Bronchial epithelial cell (primary cell): ENCODE measurements at regions not wholly inside any gene's neighbourhood (a gene's known extent, or its start where the extent isn't known, plus 50 kb on each side); places are given as distances from the start of the nearest gene placed in this dataset.

Experiments used
- DNase-seq: peaks from one replicate; pipeline ENCODE4 v3.0.0-alpha.2; 2010; ENCODE audit warnings: low read depth
- FAIRE-seq: peaks from 2 replicates; lab custom pipeline; 2011; peaks lifted over from hg19 to GRCh38; lab: Jason Lieb, UNC
- H3K27me3 ChIP-seq: 2 replicates; pipeline ENCODE4 v1.5.1; 2011; ENCODE audit warnings: low read length; ENCODE audit not compliant: control insufficient read depth, insufficient read depth
- H3K36me3 ChIP-seq: 2 replicates; pipeline ENCODE4 v1.5.1; 2011; ENCODE audit warnings: low read length; ENCODE audit not compliant: control insufficient read depth, insufficient read depth
- H3K4me3 ChIP-seq: 2 replicates; pipeline ENCODE4 v1.5.1; 2011; ENCODE audit warnings: mild to moderate bottlenecking, low read depth, low read length, control low read depth
- CTCF ChIP-seq: IDR thresholded peaks from 2 replicates; pipeline ENCODE4 v1.5.1; 2011; ENCODE audit warnings: mild to moderate bottlenecking, moderate library complexity, low read length, control low read depth, inconsistent platforms; ENCODE audit not compliant: insufficient read depth, severe bottlenecking

- Histone ChIP-seq H3K4me3 (no peak overlapping the region), H3K36me3 (no peaks in the 10 kb centered on the region), H3K27me3 (peaks cover 2% of the 10 kb centered on the region)
- TF ChIP-seq CTCF, result no peak
- DNase-seq (no peak), FAIRE-seq (no peak)
These were observed 156.3 kb downstream of the PTPN11 start for GRCh38 chr12:112574896-112575558.

- DNase-seq (no peak), FAIRE-seq (no peak)
- H3K27me3 ChIP-seq, result peaks cover 2% of the 10 kb centered on the region
- no peak overlapping the region for H3K4me3 ChIP-seq
- no peak for TF ChIP-seq CTCF
- H3K36me3 ChIP-seq, result no peaks in the 10 kb centered on the region
These were observed 156.9 kb downstream of the PTPN11 start for GRCh38 chr12:112575559-112576067.

GRCh38 chr12:112577473-112578329 lies 159.0 kb downstream of the PTPN11 start:
- TF ChIP-seq CTCF, result no peak
- Histone ChIP-seq H3K4me3 (no peak overlapping the region), H3K27me3 (peaks cover 2% of the 10 kb centered on the region), H3K36me3 (no peaks in the 10 kb centered on the region)
- no peak for DNase-seq
- no peak for FAIRE-seq

- DNase-seq, result no peak
- H3K4me3 ChIP-seq, result no peak overlapping the region
- no peaks in the 10 kb centered on the region for H3K27me3 ChIP-seq
- FAIRE-seq, result no peak
- H3K36me3 ChIP-seq, result no peaks in the 10 kb centered on the region
- TF ChIP-seq CTCF, result no peak
These were observed 165.5 kb downstream of the PTPN11 start for GRCh38 chr12:112584266-112584722.

- Histone ChIP-seq H3K36me3 (no peaks in the 10 kb centered on the region), H3K4me3 (no peak overlapping the region), H3K27me3 (no peaks in the 10 kb centered on the region)
- TF ChIP-seq CTCF, result no peak
- FAIRE-seq (no peak), DNase-seq (no peak)
These were observed 167.5 kb downstream of the PTPN11 start for GRCh38 chr12:112586148-112586783.
